HepG2 (cell line): ENCODE measurements at regions not wholly inside any gene's neighbourhood (a gene's known extent, or its start where the extent isn't known, plus 50 kb on each side); places are given as distances from the start of the nearest gene placed in this dataset.

Source experiments
- ATAC-seq: fragments of 200-7000 bp; cut with Tn5 transposase; 3 replicates; pipeline ENCODE4 v1.9.1; 2020; ENCODE audit warnings: mild to moderate bottlenecking, moderate library complexity
- BruUV-seq: library from RNA; stranded (reverse); fragments of 400-500 nt; replicated peaks from 2 replicates; lab custom pipeline; 2021; lab: Mats Ljungman, UMichigan
- CTCF ChIA-PET: fragments of 300-600 bp; formaldehyde crosslinking; extraction: SDS; loops from one replicate; lab custom pipeline; 2021; ENCODE audit warnings: low total read pairs, inconsistent platforms, low intra/inter-chr PET ratio; lab: Yijun Ruan, JAX
- POLR2A ChIA-PET: fragments of 350-600 bp; sonication (Branson Sonifier 250); formaldehyde crosslinking; loops from one replicate; lab custom pipeline; 2020; ENCODE audit warnings: antibody characterized with exemption, inconsistent platforms; lab: Yijun Ruan, JAX
- DNase-seq: peaks from one replicate; pipeline ENCODE4 v3.0.0-alpha.2; 2015; ENCODE audit warnings: low spot score
- FAIRE-seq: peaks from 3 replicates; lab custom pipeline; 2011; peaks lifted over from hg19 to GRCh38; lab: Jason Lieb, UNC
- H2AFZ ChIP-seq: one replicate; pipeline ENCODE4 v1.6.1; 2011; ENCODE audit warnings: low read length, inconsistent platforms
- H3K27ac ChIP-seq: fragments of 300-600 bp; 3 replicates; pipeline ENCODE4 v1.8.0; 2011; ENCODE audit warnings: mixed run types, mild to moderate bottlenecking, mixed read lengths, low read length, inconsistent platforms; ENCODE audit not compliant: insufficient read depth; ENCODE audit errors: extremely low read length
- H3K27me3 ChIP-seq, 2 experiments: fragments of 200-600 bp in 1 of 2; 2 replicates in 1 of 2; 3 replicates in 1 of 2; pipeline versions ENCODE4 v1.6.0 to v1.8.0; 2011; ENCODE audit warnings: low read length in 2 of 2, mild to moderate bottlenecking in 2 of 2, moderate library complexity in 2 of 2, inconsistent platforms in 1 of 2; ENCODE audit not compliant: insufficient read depth in 2 of 2, control insufficient read depth in 1 of 2
- H3K36me3 ChIP-seq, 2 experiments: fragments of 200-600 bp in 1 of 2; replicated peaks in 1 of 2; 2 replicates in 1 of 2; 3 replicates in 1 of 2; pipeline versions ENCODE4 v1.5.1 to v1.8.0; 2011; ENCODE audit warnings: low read length in 2 of 2, inconsistent platforms in 1 of 2; ENCODE audit not compliant: insufficient read depth in 2 of 2, control insufficient read depth in 1 of 2
- H3K4me1 ChIP-seq: 2 replicates; pipeline ENCODE4 v1.5.1; 2012; ENCODE audit warnings: low read length, inconsistent platforms; ENCODE audit not compliant: insufficient read depth
- H3K4me2 ChIP-seq: 2 replicates; pipeline ENCODE4 v1.6.0; 2011; ENCODE audit warnings: low read depth, low read length, inconsistent platforms
- H3K4me3 ChIP-seq, 3 experiments: fragments of 200-600 bp in 1 of 3; sonication (generic), shearing (Covaris generic) in 1 of 3; replicated peaks in 1 of 3; 2 replicates each; pipeline ENCODE4 v1.5.1; 2011 to 2016; ENCODE audit warnings: low read length in 3 of 3, inconsistent platforms in 2 of 3, low read depth in 2 of 3, mild to moderate bottlenecking in 2 of 3, control low read depth in 1 of 3, mixed read lengths in 1 of 3; ENCODE audit not compliant: insufficient read depth in 1 of 3
- H3K79me2 ChIP-seq: one replicate; pipeline ENCODE4 v1.6.1; 2011; ENCODE audit warnings: low read length, inconsistent platforms; ENCODE audit not compliant: insufficient read depth
- H3K9ac ChIP-seq: 2 replicates; pipeline ENCODE4 v1.6.0; 2011; ENCODE audit warnings: mild to moderate bottlenecking, low read depth, low read length, inconsistent platforms; ENCODE audit not compliant: insufficient read depth
- H3K9me3 ChIP-seq: 2 replicates; pipeline ENCODE4 v1.5.1; 2012; ENCODE audit warnings: mild to moderate bottlenecking, low read length
- H4K20me1 ChIP-seq: 2 replicates; pipeline ENCODE4 v1.6.0; 2011; ENCODE audit warnings: inconsistent platforms, mild to moderate bottlenecking, low read length, moderate library complexity; ENCODE audit not compliant: insufficient read depth
- FOXO4 ChIP-seq: sonication (generic); formaldehyde crosslinking; conservative IDR thresholded peaks from 2 replicates; pipeline ENCODE4 v1.8.1; 2023; ENCODE audit warnings: missing genetic modification reagents
- MEF2D ChIP-seq: sonication (generic); formaldehyde crosslinking; IDR thresholded peaks from 2 replicates; pipeline ENCODE4 v1.5.1; 2020; ENCODE audit warnings: mild to moderate bottlenecking, missing genetic modification reagents
- RERE ChIP-seq: IDR thresholded peaks from 2 replicates; pipeline ENCODE4 v1.6.1; 2016; ENCODE audit warnings: low read depth, missing genetic modification reagents, missing compliant biosample characterization
- ZNF232 ChIP-seq: sonication (generic); formaldehyde crosslinking; IDR thresholded peaks from 2 replicates; pipeline ENCODE4 v1.4.0; 2020; ENCODE audit warnings: missing genetic modification reagents, borderline replicate concordance
- WGBS: methylation state at CpG from one replicate; pipeline ENCODE4 v1.1.6; 2017; ENCODE audit warnings: low lambda C conversion rate; 5-methylcytosine and 5-hydroxymethylcytosine counted together
- in situ Hi-C: cut with HindIII; loops from 2 replicates; pipeline ENCODE4 v1.10.0; 2017; ENCODE audit warnings: low pct_unique_long_range_greater_than_20kb; ENCODE audit not compliant: extremely low pct_ligation_motif_present
- intact Hi-C: fragments of 100-400 bp; cut with micrococcal nuclease; formaldehyde crosslinking; loops from one replicate; pipeline ENCODE4 v1.10.0; 2022; ENCODE audit not compliant: unreplicated experiment
- TF ChIP-seq, protein P1 (sequence below): sonication (generic); formaldehyde crosslinking; IDR thresholded peaks from 2 replicates; pipeline ENCODE4 v1.4.0; 2020; ENCODE audit warnings: missing genetic modification reagents
- TF ChIP-seq, protein P2 (sequence below): sonication (generic); formaldehyde crosslinking; IDR thresholded peaks from 2 replicates; pipeline ENCODE4 v1.4.0; 2020; ENCODE audit warnings: missing genetic modification reagents, borderline replicate concordance

DNA sequence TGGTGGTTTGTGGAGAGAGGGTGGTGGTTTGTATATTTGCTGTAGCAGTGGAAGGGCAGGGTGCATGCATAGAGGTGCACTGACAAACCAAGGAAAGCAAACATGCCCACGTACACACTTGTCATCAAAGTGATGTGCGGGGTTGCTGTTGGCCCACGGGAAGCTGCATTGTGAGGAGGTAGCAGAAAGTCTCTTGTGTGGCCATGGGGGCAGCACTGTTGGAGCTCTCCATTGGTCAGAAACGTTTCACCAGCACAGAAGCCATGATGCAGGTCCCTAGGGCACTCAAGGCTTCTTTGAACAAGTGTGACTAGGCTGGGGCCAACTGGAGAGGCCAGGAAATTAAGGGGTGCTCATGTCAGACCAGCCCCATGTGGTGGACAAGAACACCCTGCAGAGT, 174.8 kb upstream of the KLF8 start:
- POLR2A ChIA-PET: no interaction called here
- intact Hi-C loops: no loop called here
- no peaks in the 10 kb centered on the region for H3K4me1 ChIP-seq
- DNase-seq (no peak), ATAC-seq (no peak)
- H3K79me2 ChIP-seq: no peaks in the 10 kb centered on the region
- WGBS: 0% methylated on average over 1 of the region's 4 CpGs
- TF ChIP-seq, protein P1, sequence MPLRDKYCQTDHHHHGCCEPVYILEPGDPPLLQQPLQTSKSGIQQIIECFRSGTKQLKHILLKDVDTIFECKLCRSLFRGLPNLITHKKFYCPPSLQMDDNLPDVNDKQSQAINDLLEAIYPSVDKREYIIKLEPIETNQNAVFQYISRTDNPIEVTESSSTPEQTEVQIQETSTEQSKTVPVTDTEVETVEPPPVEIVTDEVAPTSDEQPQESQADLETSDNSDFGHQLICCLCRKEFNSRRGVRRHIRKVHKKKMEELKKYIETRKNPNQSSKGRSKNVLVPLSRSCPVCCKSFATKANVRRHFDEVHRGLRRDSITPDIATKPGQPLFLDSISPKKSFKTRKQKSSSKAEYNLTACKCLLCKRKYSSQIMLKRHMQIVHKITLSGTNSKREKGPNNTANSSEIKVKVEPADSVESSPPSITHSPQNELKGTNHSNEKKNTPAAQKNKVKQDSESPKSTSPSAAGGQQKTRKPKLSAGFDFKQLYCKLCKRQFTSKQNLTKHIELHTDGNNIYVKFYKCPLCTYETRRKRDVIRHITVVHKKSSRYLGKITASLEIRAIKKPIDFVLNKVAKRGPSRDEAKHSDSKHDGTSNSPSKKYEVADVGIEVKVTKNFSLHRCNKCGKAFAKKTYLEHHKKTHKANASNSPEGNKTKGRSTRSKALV (CRISPR knock-in tag): no peak
- no peak for TF ChIP-seq ZNF232 (CRISPR knock-in tag)
- no peak for TF ChIP-seq FOXO4 (CRISPR knock-in tag)
- TF ChIP-seq, protein P2, sequence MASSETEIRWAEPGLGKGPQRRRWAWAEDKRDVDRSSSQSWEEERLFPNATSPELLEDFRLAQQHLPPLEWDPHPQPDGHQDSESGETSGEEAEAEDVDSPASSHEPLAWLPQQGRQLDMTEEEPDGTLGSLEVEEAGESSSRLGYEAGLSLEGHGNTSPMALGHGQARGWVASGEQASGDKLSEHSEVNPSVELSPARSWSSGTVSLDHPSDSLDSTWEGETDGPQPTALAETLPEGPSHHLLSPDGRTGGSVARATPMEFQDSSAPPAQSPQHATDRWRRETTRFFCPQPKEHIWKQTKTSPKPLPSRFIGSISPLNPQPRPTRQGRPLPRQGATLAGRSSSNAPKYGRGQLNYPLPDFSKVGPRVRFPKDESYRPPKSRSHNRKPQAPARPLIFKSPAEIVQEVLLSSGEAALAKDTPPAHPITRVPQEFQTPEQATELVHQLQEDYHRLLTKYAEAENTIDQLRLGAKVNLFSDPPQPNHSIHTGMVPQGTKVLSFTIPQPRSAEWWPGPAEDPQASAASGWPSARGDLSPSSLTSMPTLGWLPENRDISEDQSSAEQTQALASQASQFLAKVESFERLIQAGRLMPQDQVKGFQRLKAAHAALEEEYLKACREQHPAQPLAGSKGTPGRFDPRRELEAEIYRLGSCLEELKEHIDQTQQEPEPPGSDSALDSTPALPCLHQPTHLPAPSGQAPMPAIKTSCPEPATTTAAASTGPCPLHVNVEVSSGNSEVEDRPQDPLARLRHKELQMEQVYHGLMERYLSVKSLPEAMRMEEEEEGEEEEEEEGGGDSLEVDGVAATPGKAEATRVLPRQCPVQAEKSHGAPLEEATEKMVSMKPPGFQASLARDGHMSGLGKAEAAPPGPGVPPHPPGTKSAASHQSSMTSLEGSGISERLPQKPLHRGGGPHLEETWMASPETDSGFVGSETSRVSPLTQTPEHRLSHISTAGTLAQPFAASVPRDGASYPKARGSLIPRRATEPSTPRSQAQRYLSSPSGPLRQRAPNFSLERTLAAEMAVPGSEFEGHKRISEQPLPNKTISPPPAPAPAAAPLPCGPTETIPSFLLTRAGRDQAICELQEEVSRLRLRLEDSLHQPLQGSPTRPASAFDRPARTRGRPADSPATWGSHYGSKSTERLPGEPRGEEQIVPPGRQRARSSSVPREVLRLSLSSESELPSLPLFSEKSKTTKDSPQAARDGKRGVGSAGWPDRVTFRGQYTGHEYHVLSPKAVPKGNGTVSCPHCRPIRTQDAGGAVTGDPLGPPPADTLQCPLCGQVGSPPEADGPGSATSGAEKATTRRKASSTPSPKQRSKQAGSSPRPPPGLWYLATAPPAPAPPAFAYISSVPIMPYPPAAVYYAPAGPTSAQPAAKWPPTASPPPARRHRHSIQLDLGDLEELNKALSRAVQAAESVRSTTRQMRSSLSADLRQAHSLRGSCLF: no peak
- no peak for TF ChIP-seq RERE (CRISPR knock-in tag)
- no peak for TF ChIP-seq MEF2D
- TF ChIP-seq, all 625 proteins: peak for 0
- H4K20me1 ChIP-seq: no peaks in the 10 kb centered on the region
- H3K9ac ChIP-seq: no peak overlapping the region
- no peaks in the 10 kb centered on the region for H3K27me3 ChIP-seq
- H3K4me2 ChIP-seq: no peak overlapping the region
- FAIRE-seq: no peak
- H2AFZ ChIP-seq: no peak overlapping the region
- H3K27ac ChIP-seq: no peak overlapping the region
- CTCF ChIA-PET: no interaction called here
- in situ Hi-C loops: no loop called here
- H3K4me3 ChIP-seq: no peak overlapping the region
- BruUV-seq: no TSS peak
- H3K36me3 ChIP-seq: no peaks in the 10 kb centered on the region
- no peaks in the 10 kb centered on the region for H3K9me3 ChIP-seq
